SK-N-SH treated with all-trans-retinoic acid at 6 μM for 48 hours (cell line): ENCODE measurements at regions not wholly inside any gene's neighbourhood (a gene's known extent, or its start where the extent isn't known, plus 50 kb on each side); places are given as distances from the start of the nearest gene placed in this dataset.

Experiments
- ARNTL ChIP-seq: fragments of 450-650 bp; formaldehyde crosslinking; IDR thresholded peaks from 2 replicates; pipeline ENCODE4 v1.5.0; 2020; ENCODE audit warnings: low read depth, mild to moderate bottlenecking, moderate library complexity, borderline replicate concordance
- POU6F1 ChIP-seq: fragments of 250-450 bp; sonication (Bioruptor Pico); IDR thresholded peaks from 2 replicates; pipeline ENCODE4 v1.8.0; 2021; ENCODE audit warnings: low read depth, mild to moderate bottlenecking, moderate library complexity, borderline replicate concordance
- PPARA ChIP-seq: fragments of 250-450 bp; sonication (Bioruptor Pico); IDR thresholded peaks from 2 replicates; pipeline ENCODE4 v1.5.0; 2020; ENCODE audit warnings: mild to moderate bottlenecking, borderline replicate concordance
- SNAI2 ChIP-seq: fragments of 250-450 bp; sonication (Bioruptor Pico); IDR thresholded peaks from 2 replicates; pipeline ENCODE4 v1.5.0; 2020; ENCODE audit warnings: mild to moderate bottlenecking, moderate library complexity
- TCF4 ChIP-seq: fragments of 250-450 bp; sonication (Bioruptor Pico); IDR thresholded peaks from 2 replicates; pipeline ENCODE4 v1.8.0; 2021; ENCODE audit warnings: mild to moderate bottlenecking, moderate library complexity, borderline replicate concordance
- TOX ChIP-seq: fragments of 250-450 bp; sonication (Bioruptor Pico); IDR thresholded peaks from 2 replicates; pipeline ENCODE4 v1.8.0; 2021; ENCODE audit warnings: mild to moderate bottlenecking, moderate library complexity, borderline replicate concordance
- ZC3H10 ChIP-seq: fragments of 250-450 bp; sonication (Bioruptor Pico); IDR thresholded peaks from 2 replicates; pipeline ENCODE4 v1.5.1; 2021; ENCODE audit warnings: mild to moderate bottlenecking, moderate library complexity
- ZFP3 ChIP-seq: fragments of 250-450 bp; sonication (Bioruptor Pico); IDR thresholded peaks from 2 replicates; pipeline ENCODE4 v1.5.0; 2020; ENCODE audit warnings: mild to moderate bottlenecking, moderate library complexity
- ZFP30 ChIP-seq: fragments of 450-650 bp; formaldehyde crosslinking; IDR thresholded peaks from 2 replicates; pipeline ENCODE4 v1.5.0; 2022; ENCODE audit warnings: mild to moderate bottlenecking, moderate library complexity
- TF ChIP-seq, protein P1 (sequence below): fragments of 250-450 bp; sonication (Bioruptor Pico); IDR thresholded peaks from 2 replicates; pipeline ENCODE4 v1.8.0; 2020; ENCODE audit warnings: mild to moderate bottlenecking, moderate library complexity, borderline replicate concordance
- TF ChIP-seq, protein P2 (sequence below): fragments of 250-450 bp; sonication (Bioruptor Pico); IDR thresholded peaks from 2 replicates; pipeline ENCODE4 v1.5.1; 2020; ENCODE audit warnings: low read depth, mild to moderate bottlenecking, moderate library complexity
- TF ChIP-seq, protein P3 (sequence below): fragments of 250-450 bp; sonication (Bioruptor Pico); IDR thresholded peaks from 2 replicates; pipeline ENCODE4 v1.5.0; 2020; ENCODE audit warnings: mild to moderate bottlenecking, moderate library complexity
- TF ChIP-seq, protein P4 (sequence below): fragments of 250-450 bp; sonication (Bioruptor Pico); IDR thresholded peaks from 2 replicates; pipeline ENCODE4 v1.5.1; 2021; ENCODE audit warnings: mild to moderate bottlenecking, moderate library complexity

GRCh38 chr13:111977179-111977506 lies 89.8 kb upstream of the SOX1 start:
- TF ChIP-seq, protein P1, sequence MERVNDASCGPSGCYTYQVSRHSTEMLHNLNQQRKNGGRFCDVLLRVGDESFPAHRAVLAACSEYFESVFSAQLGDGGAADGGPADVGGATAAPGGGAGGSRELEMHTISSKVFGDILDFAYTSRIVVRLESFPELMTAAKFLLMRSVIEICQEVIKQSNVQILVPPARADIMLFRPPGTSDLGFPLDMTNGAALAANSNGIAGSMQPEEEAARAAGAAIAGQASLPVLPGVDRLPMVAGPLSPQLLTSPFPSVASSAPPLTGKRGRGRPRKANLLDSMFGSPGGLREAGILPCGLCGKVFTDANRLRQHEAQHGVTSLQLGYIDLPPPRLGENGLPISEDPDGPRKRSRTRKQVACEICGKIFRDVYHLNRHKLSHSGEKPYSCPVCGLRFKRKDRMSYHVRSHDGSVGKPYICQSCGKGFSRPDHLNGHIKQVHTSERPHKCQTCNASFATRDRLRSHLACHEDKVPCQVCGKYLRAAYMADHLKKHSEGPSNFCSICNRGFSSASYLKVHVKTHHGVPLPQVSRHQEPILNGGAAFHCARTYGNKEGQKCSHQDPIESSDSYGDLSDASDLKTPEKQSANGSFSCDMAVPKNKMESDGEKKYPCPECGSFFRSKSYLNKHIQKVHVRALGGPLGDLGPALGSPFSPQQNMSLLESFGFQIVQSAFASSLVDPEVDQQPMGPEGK (CRISPR knock-in tag): no peak
- TF ChIP-seq ZFP3 (CRISPR knock-in tag) (no peak), TOX (CRISPR knock-in tag) (no peak), SNAI2 (no peak), TCF4 (CRISPR knock-in tag) (no peak), POU6F1 (no peak), ZFP30 (CRISPR knock-in tag) (no peak), ZC3H10 (CRISPR knock-in tag) (no peak), PPARA (CRISPR knock-in tag) (no peak), ARNTL (CRISPR knock-in tag) (no peak)
- TF ChIP-seq, protein P2, sequence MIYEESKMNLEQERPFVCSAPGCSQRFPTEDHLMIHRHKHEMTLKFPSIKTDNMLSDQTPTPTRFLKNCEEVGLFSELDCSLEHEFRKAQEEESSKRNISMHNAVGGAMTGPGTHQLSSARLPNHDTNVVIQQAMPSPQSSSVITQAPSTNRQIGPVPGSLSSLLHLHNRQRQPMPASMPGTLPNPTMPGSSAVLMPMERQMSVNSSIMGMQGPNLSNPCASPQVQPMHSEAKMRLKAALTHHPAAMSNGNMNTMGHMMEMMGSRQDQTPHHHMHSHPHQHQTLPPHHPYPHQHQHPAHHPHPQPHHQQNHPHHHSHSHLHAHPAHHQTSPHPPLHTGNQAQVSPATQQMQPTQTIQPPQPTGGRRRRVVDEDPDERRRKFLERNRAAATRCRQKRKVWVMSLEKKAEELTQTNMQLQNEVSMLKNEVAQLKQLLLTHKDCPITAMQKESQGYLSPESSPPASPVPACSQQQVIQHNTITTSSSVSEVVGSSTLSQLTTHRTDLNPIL: no peak
- TF ChIP-seq, protein P3, sequence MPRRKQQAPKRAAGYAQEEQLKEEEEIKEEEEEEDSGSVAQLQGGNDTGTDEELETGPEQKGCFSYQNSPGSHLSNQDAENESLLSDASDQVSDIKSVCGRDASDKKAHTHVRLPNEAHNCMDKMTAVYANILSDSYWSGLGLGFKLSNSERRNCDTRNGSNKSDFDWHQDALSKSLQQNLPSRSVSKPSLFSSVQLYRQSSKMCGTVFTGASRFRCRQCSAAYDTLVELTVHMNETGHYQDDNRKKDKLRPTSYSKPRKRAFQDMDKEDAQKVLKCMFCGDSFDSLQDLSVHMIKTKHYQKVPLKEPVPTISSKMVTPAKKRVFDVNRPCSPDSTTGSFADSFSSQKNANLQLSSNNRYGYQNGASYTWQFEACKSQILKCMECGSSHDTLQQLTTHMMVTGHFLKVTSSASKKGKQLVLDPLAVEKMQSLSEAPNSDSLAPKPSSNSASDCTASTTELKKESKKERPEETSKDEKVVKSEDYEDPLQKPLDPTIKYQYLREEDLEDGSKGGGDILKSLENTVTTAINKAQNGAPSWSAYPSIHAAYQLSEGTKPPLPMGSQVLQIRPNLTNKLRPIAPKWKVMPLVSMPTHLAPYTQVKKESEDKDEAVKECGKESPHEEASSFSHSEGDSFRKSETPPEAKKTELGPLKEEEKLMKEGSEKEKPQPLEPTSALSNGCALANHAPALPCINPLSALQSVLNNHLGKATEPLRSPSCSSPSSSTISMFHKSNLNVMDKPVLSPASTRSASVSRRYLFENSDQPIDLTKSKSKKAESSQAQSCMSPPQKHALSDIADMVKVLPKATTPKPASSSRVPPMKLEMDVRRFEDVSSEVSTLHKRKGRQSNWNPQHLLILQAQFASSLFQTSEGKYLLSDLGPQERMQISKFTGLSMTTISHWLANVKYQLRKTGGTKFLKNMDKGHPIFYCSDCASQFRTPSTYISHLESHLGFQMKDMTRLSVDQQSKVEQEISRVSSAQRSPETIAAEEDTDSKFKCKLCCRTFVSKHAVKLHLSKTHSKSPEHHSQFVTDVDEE (CRISPR knock-in tag): no peak
- TF ChIP-seq, protein P4, sequence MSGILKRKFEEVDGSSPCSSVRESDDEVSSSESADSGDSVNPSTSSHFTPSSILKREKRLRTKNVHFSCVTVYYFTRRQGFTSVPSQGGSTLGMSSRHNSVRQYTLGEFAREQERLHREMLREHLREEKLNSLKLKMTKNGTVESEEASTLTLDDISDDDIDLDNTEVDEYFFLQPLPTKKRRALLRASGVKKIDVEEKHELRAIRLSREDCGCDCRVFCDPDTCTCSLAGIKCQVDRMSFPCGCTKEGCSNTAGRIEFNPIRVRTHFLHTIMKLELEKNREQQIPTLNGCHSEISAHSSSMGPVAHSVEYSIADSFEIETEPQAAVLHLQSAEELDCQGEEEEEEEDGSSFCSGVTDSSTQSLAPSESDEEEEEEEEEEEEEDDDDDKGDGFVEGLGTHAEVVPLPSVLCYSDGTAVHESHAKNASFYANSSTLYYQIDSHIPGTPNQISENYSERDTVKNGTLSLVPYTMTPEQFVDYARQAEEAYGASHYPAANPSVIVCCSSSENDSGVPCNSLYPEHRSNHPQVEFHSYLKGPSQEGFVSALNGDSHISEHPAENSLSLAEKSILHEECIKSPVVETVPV (CRISPR knock-in tag): no peak
